Fibroblast of skin of abdomen (primary cell): ENCODE measurements at regions not wholly inside any gene's neighbourhood (a gene's known extent, or its start where the extent isn't known, plus 50 kb on each side); places are given as distances from the start of the nearest gene placed in this dataset.
A peak's percentile ranks its signal among the peaks of the same experiment; 100 is the strongest.

Experiments used
- DNase-seq: peaks from one replicate; pipeline ENCODE4 v3.0.0-alpha.2; 2013

DNA sequence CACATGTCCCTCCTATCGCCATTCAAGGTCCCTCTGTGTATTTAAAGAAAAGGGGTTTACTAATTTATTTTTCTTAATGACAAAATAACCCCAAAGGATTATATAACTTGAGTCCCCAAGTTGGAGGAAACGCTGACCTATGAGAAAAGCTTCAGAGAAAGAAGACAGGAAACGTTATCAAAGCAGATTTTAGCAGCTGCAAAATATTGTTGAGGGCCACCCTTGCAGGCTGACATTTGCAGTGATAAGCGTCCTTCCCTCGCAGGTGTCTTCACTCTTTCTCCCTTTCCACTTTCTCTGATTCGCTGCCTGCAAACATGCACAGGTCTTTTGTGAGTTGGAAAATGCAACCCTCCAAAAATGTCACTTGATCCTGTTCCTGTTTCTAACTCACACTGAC, 103.2 kb upstream of the RIPOR2 start:
- no peak for DNase-seq

DNA sequence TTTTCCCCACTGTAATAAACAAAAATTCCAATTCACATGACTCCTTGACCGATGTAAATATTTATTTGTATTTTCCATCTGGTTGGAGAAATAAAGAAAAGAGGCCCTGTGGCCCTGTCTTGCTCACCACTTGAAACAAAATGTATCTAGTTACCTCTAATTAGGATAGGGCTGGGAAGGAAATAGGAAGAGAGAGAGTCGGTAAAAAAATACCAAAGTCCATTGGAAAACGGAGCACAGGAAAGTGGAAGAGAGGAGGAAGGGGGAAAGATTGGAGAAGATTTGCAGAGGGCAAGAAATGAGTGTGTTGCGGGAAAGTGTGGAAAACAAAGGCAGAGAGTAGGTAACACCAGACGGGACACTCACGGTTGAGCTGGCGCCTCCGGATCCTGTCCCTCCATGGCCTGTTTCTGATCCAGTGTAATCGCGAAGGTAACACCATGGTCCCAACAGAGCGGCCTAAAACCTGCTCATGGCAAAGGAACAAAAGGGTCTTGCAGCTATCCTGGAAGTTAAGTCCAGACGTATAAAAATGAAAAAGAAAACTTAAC, 105.8 kb upstream of the RIPOR2 start:
- DNase-seq: no peak

DNA sequence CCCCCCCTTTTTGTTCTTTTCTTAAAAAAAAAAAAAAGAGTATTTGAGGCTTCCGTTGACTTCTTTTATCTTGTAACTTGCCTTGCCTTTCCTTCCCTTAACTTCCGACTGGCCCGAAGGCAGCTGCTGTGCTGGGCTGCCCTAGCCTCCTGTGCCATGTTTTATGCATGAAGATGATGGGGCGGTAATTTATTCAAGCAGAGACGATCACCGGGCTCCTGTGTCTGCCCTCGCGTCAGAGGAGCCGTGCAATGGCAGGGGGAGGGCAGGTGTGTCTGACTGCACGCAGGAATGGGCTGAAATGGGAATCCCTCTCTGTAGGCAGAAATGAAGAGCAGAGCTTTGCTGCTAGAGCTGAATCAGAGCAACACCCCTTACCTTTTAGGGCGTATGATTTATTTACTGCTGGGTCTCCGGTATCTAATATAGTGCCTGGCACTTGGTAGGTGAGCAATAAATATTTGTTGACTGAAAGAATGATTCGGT, 106.3 kb upstream of the RIPOR2 start:
- DNase-seq: no peak

DNA sequence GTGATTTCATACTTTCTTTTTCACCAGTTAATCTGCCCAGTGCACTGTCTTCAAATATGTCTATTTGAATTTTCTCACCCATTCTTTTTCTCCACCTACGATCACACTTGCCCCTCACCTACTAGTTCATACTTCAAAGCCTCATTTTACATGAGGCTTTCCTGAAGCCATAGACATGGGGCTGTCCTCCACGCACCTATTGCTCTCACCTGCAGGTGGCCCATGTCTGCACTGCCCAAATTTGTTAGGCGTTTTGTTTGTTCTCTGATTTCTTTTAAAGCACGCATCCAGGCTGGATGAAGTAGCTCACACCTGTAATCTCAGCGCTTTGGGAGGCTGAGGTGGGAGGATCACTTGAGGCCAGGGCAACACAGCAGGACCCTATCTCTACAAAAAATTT, 106.8 kb upstream of the RIPOR2 start:
- no peak for DNase-seq

DNA sequence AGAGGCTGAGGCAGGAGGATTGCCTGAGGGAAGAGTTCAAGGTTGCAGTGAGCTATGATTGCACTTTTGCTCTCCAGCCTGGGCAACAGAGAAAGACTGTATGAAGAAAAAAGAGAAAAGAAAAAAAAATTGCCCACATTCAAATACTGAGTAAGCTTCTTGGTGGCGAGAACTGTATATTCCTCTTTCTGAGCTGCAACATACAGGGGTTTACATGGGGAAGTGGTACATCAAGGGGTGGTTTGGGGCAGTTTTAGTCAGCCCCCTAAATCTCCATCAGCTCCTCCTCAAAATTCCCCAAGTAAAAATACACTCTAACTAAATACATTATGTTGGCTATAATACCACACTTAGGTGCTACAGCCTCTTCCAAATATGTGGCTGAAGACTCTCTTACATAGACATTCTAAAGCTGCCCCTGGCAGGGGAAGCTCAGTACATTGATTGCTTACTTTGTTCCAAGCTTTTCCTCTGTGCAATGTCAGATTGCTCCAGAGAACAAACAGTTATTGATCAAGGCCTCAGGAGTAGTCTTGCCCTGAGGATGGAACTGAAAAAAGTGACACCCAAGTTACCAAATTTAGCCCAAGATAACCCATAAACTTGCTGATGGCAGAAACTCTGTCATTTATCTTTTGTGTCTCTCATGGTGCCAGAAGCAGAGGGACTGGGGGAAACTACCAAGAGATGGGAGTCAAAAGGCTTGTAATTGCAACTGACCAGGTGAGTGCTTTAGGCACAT, 107.4 kb upstream of the RIPOR2 start:
- no peak for DNase-seq

DNA sequence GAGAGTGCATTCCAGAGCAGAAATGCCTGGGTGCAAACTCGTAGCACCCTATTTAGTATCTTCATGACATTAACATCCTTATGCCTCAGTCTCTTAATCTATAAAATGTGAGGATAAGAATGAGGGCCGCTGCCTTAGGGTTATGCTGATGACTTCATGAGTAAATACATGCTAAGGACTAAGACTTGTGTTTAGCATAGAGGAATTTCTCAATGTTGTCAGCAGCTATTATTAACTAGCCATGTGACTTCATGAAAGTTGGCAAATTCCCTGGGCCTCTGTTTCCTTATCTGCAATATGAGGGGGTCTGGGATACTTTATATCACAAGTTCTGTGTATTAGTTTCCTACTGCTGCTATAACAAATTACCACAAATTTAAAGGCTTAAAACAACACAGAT, 108.1 kb upstream of the RIPOR2 start:
- no peak for DNase-seq

DNA sequence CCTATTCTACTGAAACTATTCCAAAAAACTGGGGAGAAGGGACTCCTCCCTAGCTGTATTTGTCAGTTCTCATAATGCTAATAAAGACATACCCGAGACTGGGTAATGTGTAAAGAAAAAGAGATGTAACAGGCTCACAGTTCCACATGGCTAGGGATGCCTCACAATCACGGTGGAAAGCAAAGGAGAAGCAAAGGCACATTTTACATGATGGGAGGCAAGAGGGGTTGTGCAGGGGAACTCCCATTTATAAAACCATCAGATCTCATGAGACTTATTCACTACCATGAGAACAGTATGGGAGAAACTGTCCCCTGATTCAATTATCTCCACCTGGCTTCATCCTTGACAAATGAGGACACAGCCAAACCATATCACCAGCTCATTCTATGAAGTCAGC, 111.2 kb upstream of the RIPOR2 start:
- DNase-seq: no peak

DNA sequence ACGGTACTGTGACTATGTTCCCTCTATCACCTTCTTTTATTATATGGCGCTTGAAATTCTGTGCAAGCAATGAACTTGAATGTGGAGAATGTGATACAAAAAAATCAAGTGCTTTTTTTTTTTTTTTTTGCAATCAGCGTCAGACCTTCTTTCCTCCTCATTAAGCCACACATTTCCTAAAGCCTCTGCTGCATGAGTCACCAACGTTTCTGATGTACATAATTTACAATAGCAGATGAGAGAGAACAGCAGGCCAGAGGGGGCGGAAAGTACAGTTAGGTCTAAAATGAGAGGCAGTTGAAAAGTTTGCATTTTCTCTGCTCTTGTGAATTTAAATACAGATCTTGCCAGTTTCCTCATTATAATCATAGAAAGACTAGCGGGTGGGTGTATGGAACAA, 114.6 kb upstream of the RIPOR2 start:
- DNase-seq: peak; percentile 94

DNA sequence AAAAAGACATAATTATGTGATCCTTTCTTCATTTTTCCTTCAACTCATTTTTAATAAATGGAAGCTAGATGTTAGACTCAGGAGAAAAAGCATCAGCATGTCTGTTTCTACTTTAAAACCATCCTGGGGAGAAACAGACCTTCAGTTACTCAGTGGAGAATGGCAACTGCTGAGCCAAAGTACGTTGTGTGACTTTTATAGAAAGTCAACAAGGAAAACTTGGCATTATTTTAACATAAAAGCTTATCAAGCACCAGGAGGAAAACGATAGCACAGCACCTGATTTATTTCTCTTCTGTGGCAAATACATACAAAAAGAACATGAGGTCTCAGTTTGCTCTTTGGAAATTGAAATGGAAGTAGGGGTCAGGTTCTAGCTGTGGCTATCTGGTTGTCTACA, 115.3 kb upstream of the RIPOR2 start:
- no peak for DNase-seq

DNA sequence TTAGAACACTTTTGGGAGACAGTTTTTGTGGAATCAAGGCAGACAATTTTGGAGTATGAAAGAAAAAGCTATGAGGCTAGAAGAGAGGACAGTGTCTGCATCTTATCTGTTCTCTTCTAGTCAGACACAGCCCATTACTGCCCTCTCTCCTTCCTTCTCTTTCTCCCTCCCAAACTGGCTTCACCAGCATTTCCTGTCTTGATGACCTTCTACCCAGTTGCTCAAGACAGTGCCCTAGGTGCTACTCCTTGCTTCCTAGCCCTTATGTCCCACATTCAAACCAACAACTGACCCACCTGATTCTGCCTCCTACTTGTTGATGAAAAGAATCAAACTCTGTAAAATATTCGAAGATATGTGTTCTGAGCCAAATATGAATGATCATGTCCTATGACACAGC, 116.4 kb upstream of the RIPOR2 start:
- DNase-seq: no peak

DNA sequence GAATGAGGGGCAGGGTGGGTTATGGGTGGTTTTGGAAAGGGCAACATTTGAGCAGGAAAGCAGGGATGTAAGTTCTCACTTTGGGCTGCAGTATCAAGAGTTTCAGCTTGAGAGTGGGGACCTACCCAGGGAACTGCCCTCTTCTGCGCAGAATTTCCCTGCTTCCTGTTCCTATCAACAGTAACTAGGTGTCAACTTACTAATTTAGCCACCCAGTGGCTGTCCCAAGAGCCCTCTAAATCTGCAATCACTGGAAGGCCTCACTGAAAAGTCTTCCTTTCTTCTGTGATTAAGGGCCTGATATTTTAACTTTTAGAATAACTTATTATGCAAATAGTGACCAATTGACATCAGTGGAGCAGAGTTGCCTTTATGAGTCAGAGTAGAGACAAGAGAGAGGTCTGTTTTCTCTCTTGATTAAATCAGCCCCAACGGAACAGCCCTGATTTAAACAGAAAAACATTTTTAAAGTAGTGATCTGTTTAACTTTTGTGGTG, 118.2 kb upstream of the RIPOR2 start:
- peak; percentile 84 for DNase-seq

DNA sequence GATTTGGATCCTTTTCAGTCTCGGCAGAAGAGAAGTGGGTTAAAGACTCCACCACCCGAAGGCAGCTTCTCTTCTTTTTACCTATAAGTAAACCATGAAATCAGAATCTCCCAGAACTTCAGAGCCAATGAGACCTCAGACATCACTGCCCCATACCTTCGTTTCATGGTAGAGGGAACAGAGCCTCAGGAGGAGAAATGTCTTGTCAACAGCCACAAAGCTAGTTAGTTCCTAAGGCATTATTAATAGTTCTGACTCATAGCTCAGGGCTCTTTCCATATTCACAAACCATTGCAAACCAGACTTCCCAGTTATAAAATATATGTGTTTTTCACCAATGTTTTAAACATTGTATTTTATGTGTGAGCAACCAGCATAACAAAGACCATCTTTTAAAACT, 118.7 kb upstream of the RIPOR2 start:
- peak; percentile 81 for DNase-seq

DNA sequence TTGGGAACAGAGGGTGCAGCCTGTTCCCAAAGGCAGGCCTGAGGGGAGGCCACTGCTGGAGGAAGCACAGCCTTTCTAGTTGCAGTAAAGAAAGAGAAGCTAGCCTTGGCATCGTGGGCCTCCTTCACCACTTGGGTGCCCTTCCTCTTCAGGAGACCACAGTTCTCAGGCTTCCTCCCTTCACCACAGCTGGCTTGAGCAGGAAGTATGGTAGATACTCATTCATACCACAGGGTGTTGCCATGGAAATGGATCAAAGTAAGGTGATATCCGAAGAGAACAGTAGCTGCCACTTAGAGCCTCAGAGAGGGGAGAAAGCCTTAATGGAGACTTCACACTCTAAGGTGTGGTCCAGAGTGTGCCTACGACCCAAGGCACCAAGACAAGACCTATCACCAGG, 120.4 kb upstream of the RIPOR2 start:
- DNase-seq: no peak

DNA sequence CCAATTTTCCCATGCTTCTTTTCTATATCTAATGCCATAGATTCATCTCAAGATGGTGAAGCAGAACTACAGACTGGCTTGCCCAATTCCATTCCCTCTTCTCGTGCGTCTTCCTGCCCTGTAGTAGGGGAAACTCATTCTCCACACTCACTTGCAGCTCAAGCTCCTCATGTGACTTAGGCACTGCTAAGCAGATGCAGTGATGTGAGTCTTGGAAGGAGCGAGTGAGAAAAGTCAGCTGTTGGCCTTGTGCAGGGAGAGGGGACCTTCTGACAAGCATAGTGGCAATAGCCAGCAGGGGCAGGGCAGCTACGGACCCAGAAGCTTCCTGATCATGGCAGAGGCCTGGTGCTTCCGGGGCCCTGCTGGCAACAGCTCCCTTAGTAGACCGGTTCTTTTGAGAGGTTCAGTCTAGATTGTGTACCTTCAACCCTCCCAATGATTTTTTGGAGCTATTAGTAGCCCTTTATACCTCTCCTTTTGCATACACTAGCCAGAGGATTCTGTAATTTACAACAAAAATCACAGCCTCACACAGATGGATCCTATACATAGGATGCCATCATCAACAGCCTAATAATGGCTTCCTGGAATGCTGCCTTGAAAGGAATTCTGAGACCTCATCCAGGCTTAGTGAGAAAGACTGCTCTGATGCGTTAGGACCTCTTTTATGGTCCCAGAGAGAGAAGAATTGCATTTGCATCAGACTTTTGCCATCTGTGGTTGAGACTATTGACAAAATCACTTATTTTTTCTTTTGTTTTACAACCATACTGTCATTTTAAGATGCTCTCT, 121.5 kb upstream of the RIPOR2 start:
- peak; percentile 65 for DNase-seq

DNA sequence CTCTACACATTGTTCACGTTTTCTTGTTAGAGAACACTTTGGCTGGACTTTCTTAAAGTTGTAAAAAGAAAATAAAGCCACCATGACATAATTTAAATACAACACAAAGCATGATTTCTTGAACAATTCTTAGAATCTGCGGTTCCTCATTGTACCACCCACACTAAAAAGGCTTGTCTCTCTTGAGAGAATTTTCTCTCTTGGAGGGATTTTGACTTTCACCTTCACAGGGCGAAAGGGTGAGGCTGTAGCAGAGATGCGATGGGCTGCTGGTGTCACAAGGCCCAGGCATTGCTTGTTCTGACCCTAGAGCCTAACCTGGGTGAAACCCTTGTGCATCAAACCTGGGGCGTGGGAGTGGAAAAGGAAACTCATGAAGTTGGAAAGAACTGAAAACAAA, 122.7 kb upstream of the RIPOR2 start:
- no peak for DNase-seq

DNA sequence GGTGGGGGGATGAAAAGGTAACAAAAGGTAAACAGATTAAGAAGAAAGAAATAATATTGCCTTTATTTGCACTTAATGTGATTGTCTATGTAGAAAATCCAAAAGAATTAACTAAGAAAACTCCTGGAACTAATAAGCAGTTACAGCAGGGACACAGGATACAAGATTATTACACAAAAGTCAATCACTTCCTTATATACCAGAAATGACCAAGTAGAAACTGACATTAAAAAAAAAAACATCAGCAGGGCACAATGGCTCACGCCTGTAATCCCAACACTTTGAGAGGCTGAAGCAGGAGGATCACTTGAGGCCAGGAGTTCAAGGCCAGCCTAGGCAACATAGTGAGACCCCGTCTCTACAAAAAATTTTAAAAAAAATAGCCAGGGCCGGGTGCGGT, 123.2 kb upstream of the RIPOR2 start:
- DNase-seq: no peak

DNA sequence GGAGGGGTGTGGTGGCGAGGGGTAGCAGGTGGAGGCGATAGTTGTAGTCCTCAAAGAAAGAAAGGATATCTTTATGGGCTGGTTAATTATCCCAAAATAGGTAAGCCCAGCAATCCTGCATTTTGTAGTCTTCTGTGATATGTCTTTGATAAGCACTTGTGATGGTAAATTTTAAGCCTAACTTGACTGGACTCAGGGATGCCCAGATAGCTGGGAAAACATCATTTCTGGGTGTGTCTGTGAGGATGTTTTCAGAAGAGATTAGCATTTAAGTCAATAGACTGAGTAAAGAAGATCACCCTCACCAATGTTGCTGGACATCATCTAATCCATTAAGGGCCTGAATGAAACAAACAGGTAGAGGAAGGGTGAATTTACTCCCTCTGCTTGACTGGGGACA, 124.8 kb upstream of the RIPOR2 start:
- DNase-seq: no peak

DNA sequence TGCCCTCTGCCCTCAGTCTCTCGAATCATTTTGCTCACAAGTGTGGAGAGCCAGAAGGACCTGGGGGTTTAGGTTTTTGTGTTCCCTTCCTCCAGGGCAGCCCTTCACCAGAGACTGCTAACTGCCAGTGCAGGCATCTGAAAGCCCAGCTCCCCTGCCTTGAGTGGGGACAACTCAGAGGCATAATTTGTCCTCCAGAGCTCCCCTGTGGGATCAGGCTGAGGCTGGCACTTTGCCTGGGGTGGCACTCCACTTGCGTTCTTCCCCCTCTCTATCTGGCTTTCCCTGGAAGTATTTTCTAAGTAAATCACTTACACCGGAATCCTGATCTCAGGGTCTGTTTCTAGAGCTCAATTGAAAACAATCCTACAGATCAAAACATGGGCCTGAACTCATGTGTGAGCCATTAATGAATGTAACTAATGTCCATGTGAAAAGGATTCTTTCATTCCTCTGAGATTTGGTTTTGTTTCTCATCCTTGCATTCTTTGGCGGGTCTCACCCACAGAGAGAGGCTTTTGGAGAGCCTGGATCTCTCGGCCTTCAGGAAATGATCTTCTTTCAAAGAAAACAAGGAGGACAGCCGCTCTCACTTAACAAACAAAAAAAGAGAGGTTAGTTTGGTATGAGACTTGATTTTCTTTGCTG, 125.7 kb upstream of the RIPOR2 start:
- peak; percentile 76 for DNase-seq

DNA sequence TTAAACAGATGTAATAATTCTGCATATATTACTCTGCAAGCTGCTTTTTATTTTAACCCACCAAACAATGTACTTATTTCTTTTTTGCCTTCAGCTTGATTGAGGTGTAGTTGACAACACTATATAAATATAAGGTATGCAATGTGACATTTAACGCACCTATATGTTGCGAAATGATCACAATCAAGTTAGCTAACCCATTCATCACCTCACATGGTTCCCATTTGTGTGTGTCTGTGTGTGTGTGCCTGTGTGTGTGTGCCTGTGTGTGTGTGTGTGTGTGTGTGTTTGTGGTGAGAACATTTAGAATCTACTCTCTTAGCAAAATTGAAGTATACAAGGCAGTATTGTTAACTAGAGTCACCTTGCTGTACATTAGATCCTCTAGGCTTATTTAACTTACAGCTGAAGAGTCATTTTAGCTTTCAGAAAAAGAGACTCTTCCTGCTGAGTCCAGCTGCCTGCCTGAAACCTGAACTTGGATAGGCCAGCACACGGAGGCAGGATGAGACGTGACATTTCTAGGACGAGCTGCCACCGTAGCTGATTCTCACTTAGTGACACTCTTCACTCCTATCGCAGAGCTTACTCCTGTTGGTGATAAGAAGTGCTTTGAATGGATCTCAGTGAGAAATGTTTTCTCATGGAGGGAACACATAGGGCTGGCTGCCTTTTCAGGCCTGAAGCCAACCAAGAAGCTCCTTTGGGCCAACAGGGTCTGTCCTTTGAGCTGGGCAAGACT, 126.5 kb upstream of the RIPOR2 start:
- DNase-seq: peak; percentile 14

DNA sequence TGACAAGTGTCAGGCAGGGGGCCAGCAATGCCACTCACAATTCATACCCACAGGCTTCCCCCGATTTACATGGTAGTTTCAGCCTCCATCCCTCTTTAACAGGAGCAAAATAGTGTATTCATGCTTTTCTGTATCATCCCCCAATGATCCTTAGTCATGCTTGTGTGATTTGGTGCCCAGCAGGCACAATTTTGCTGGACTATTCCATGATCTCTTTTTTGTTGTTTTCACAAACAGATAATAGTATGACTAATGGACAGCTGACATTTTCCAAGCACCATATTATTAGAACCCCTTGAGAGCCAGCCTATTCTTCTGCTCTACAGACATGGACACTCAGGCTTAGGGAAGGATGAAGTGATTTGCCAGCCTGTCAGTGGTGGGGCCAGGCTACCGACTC, 128.2 kb upstream of the RIPOR2 start:
- no peak for DNase-seq

DNA sequence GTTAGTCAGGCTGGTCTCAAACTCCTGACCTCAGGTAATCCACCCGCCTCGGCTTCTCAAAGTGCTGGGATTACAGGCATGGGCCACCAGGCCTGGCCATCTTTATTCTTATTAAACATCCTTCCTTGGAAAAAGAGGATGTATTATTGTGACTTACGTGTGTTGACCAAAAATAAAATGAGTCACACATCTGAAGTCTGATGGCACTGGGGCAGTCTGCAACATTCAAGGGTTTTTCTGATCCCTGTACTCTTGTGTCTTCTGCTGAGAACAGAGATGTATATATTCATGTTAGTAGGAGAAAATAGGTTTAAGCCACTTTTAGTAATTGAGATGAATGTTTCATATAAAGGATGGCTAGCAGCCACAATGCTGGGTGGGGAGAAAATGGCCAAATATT, 129.9 kb upstream of the RIPOR2 start:
- no peak for DNase-seq

DNA sequence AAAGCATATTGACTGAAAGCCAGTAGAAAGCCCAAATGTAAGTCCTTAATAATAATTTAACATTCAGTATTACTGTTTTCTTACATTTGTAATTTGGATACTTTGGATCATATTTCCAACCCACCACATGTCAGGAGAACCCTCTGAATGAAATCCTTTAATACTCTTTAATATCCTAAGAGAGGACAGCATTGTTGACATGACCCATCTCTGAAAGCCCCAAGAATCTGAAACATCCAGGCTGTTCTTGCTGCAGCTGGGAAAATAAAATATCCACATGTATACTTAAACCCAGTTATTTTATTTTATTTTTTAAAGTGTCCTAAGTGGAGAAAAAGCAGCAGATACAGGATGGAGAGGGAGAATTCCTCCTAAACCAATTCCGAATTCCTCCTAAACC, 130.8 kb upstream of the RIPOR2 start:
- DNase-seq: peak; percentile 24
